ENCODE measurements at regions not wholly inside any gene's neighbourhood (a gene's known extent, or its start where the extent isn't known, plus 50 kb on each side); places are given as distances from the start of the nearest gene placed in this dataset.

DNA sequence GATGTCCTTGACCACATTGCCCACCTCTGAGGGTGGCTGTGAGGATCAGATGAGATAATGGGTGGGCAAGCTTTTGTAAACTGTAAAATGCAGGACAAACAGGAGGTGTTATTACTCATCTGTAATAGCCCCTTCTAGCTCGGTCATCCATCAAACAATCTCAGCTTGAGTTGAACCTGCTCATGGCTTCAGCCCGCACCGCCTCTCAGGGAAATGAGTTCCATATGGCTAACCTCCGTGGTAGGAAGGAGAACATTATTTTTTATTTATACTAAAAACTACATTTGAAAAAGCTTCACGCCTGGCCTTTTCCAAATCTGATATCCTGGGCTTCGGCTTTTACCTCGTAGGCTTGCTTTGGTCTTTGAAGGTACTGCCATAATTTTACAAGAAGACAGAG lies 116.2 kb upstream of the USP24 start:
- TF ChIP-seq POLR2A (IDR thresholded peaks at IDR 0.05): no peak
- TF ChIP-seq CTCF (IDR thresholded peaks at IDR 0.05): no peak
